HepG2 (cell line): ENCODE measurements at regions not wholly inside any gene's neighbourhood (a gene's known extent, or its start where the extent isn't known, plus 50 kb on each side); places are given as distances from the start of the nearest gene placed in this dataset.

Experiments
- ATAC-seq: fragments of 200-7000 bp; cut with Tn5 transposase; 3 replicates; pipeline ENCODE4 v1.9.1; 2020; ENCODE audit warnings: mild to moderate bottlenecking, moderate library complexity
- BruUV-seq: library from RNA; stranded (reverse); fragments of 400-500 nt; replicated peaks from 2 replicates; lab custom pipeline; 2021; lab: Mats Ljungman, UMichigan
- CTCF ChIA-PET: fragments of 300-600 bp; formaldehyde crosslinking; extraction: SDS; loops from one replicate; lab custom pipeline; 2021; ENCODE audit warnings: low total read pairs, inconsistent platforms, low intra/inter-chr PET ratio; lab: Yijun Ruan, JAX
- POLR2A ChIA-PET: fragments of 350-600 bp; sonication (Branson Sonifier 250); formaldehyde crosslinking; loops from one replicate; lab custom pipeline; 2020; ENCODE audit warnings: antibody characterized with exemption, inconsistent platforms; lab: Yijun Ruan, JAX
- DNase-seq: peaks from one replicate; pipeline ENCODE4 v3.0.0-alpha.2; 2015; ENCODE audit warnings: low spot score
- FAIRE-seq: peaks from 3 replicates; lab custom pipeline; 2011; peaks lifted over from hg19 to GRCh38; lab: Jason Lieb, UNC
- H2AFZ ChIP-seq: one replicate; pipeline ENCODE4 v1.6.1; 2011; ENCODE audit warnings: low read length, inconsistent platforms
- H3K27ac ChIP-seq: fragments of 300-600 bp; 3 replicates; pipeline ENCODE4 v1.8.0; 2011; ENCODE audit warnings: mixed run types, mild to moderate bottlenecking, mixed read lengths, low read length, inconsistent platforms; ENCODE audit not compliant: insufficient read depth; ENCODE audit errors: extremely low read length
- H3K27me3 ChIP-seq, 2 experiments: fragments of 200-600 bp in 1 of 2; 2 replicates in 1 of 2; 3 replicates in 1 of 2; pipeline versions ENCODE4 v1.6.0 to v1.8.0; 2011; ENCODE audit warnings: low read length in 2 of 2, mild to moderate bottlenecking in 2 of 2, moderate library complexity in 2 of 2, inconsistent platforms in 1 of 2; ENCODE audit not compliant: insufficient read depth in 2 of 2, control insufficient read depth in 1 of 2
- H3K36me3 ChIP-seq, 2 experiments: fragments of 200-600 bp in 1 of 2; replicated peaks in 1 of 2; 2 replicates in 1 of 2; 3 replicates in 1 of 2; pipeline versions ENCODE4 v1.5.1 to v1.8.0; 2011; ENCODE audit warnings: low read length in 2 of 2, inconsistent platforms in 1 of 2; ENCODE audit not compliant: insufficient read depth in 2 of 2, control insufficient read depth in 1 of 2
- H3K4me1 ChIP-seq: 2 replicates; pipeline ENCODE4 v1.5.1; 2012; ENCODE audit warnings: low read length, inconsistent platforms; ENCODE audit not compliant: insufficient read depth
- H3K4me2 ChIP-seq: 2 replicates; pipeline ENCODE4 v1.6.0; 2011; ENCODE audit warnings: low read depth, low read length, inconsistent platforms
- H3K4me3 ChIP-seq, 3 experiments: fragments of 200-600 bp in 1 of 3; sonication (generic), shearing (Covaris generic) in 1 of 3; replicated peaks in 1 of 3; 2 replicates each; pipeline ENCODE4 v1.5.1; 2011 to 2016; ENCODE audit warnings: low read length in 3 of 3, inconsistent platforms in 2 of 3, low read depth in 2 of 3, mild to moderate bottlenecking in 2 of 3, control low read depth in 1 of 3, mixed read lengths in 1 of 3; ENCODE audit not compliant: insufficient read depth in 1 of 3
- H3K79me2 ChIP-seq: one replicate; pipeline ENCODE4 v1.6.1; 2011; ENCODE audit warnings: low read length, inconsistent platforms; ENCODE audit not compliant: insufficient read depth
- H3K9ac ChIP-seq: 2 replicates; pipeline ENCODE4 v1.6.0; 2011; ENCODE audit warnings: mild to moderate bottlenecking, low read depth, low read length, inconsistent platforms; ENCODE audit not compliant: insufficient read depth
- H3K9me3 ChIP-seq: 2 replicates; pipeline ENCODE4 v1.5.1; 2012; ENCODE audit warnings: mild to moderate bottlenecking, low read length
- H4K20me1 ChIP-seq: 2 replicates; pipeline ENCODE4 v1.6.0; 2011; ENCODE audit warnings: inconsistent platforms, mild to moderate bottlenecking, low read length, moderate library complexity; ENCODE audit not compliant: insufficient read depth
- ARNT2 ChIP-seq: sonication (generic); formaldehyde crosslinking; IDR thresholded peaks from 2 replicates; pipeline ENCODE4 v1.8.0; 2022; ENCODE audit warnings: mild to moderate bottlenecking, low read depth, missing genetic modification reagents, moderate library complexity
- KAT7 ChIP-seq: IDR thresholded peaks from 2 replicates; pipeline ENCODE4 v1.6.1; 2018; ENCODE audit warnings: borderline replicate concordance, missing compliant biosample characterization
- KIAA2018 ChIP-seq: sonication (generic); formaldehyde crosslinking; IDR thresholded peaks from 2 replicates; pipeline ENCODE4 v1.5.0; 2020; ENCODE audit warnings: mild to moderate bottlenecking, missing genetic modification reagents, borderline replicate concordance
- PLRG1 ChIP-seq: fragments of 450-650 bp; conservative IDR thresholded peaks from 2 replicates; pipeline ENCODE4 v1.6.1; 2016
- RERE ChIP-seq: IDR thresholded peaks from 2 replicates; pipeline ENCODE4 v1.6.1; 2016; ENCODE audit warnings: low read depth, missing genetic modification reagents, missing compliant biosample characterization
- ZNF282 ChIP-seq: fragments of 450-650 bp; IDR thresholded peaks from 2 replicates; pipeline ENCODE4 v1.6.1; 2018; ENCODE audit not compliant: partially characterized antibody
- ZNF773 ChIP-seq: sonication (generic); formaldehyde crosslinking; IDR thresholded peaks from 2 replicates; pipeline ENCODE4 v1.4.0; 2020; ENCODE audit warnings: missing genetic modification reagents, borderline replicate concordance
- WGBS: methylation state at CpG from one replicate; pipeline ENCODE4 v1.1.6; 2017; ENCODE audit warnings: low lambda C conversion rate; 5-methylcytosine and 5-hydroxymethylcytosine counted together
- in situ Hi-C: cut with HindIII; loops from 2 replicates; pipeline ENCODE4 v1.10.0; 2017; ENCODE audit warnings: low pct_unique_long_range_greater_than_20kb; ENCODE audit not compliant: extremely low pct_ligation_motif_present
- intact Hi-C: fragments of 100-400 bp; cut with micrococcal nuclease; formaldehyde crosslinking; loops from one replicate; pipeline ENCODE4 v1.10.0; 2022; ENCODE audit not compliant: unreplicated experiment

- BruUV-seq, result no TSS peak
- no peak overlapping the region for H2AFZ ChIP-seq
- CTCF ChIA-PET, result no interaction called here
- TF ChIP-seq ZNF282 (no peak), PLRG1 (no peak), RERE (CRISPR knock-in tag) (no peak), ZNF773 (CRISPR knock-in tag) (no peak), KIAA2018 (no peak), ARNT2 (CRISPR knock-in tag) (no peak), KAT7 (no peak)
Observed at GRCh38 chr13:80250213-80250810, 90.6 kb downstream of the SPRY2 start.

More at GRCh38 chr13:80250213-80250810, 90.6 kb downstream of the SPRY2 start:
- H3K27ac ChIP-seq, result no peak overlapping the region
- ATAC-seq, result no peak
- in situ Hi-C loops, result no loop called here
- H3K27me3 ChIP-seq, result no peaks in the 10 kb centered on the region
- no peak overlapping the region for H3K4me3 ChIP-seq
- no peak for FAIRE-seq
- H3K9me3 ChIP-seq, result no peaks in the 10 kb centered on the region
- H3K9ac ChIP-seq, result no peak overlapping the region
- no peaks in the 10 kb centered on the region for H3K4me1 ChIP-seq
- no peak for DNase-seq
- POLR2A ChIA-PET, result no interaction called here
- 32% methylated on average over 7 of the region's 7 CpGs for WGBS
- intact Hi-C loops, result loop anchor here (2.0 kb wide), 1 partner anchor 112 kb away; no protein-coding TSS in a partner anchor
- H3K79me2 ChIP-seq, result no peaks in the 10 kb centered on the region
- H4K20me1 ChIP-seq, result no peaks in the 10 kb centered on the region
- H3K4me2 ChIP-seq, result no peak overlapping the region
- no peaks in the 10 kb centered on the region for H3K36me3 ChIP-seq
